GM12874 (cell line): ENCODE measurements at regions not wholly inside any gene's neighbourhood (a gene's known extent, or its start where the extent isn't known, plus 50 kb on each side); places are given as distances from the start of the nearest gene placed in this dataset.

Source experiments
- TF ChIP-seq, protein P1 (sequence below): IDR thresholded peaks from 2 replicates; pipeline ENCODE4 v1.5.1; 2011; ENCODE audit warnings: low read depth, mild to moderate bottlenecking, control low read depth, low read length, moderate library complexity; ENCODE audit not compliant: insufficient read depth

DNA sequence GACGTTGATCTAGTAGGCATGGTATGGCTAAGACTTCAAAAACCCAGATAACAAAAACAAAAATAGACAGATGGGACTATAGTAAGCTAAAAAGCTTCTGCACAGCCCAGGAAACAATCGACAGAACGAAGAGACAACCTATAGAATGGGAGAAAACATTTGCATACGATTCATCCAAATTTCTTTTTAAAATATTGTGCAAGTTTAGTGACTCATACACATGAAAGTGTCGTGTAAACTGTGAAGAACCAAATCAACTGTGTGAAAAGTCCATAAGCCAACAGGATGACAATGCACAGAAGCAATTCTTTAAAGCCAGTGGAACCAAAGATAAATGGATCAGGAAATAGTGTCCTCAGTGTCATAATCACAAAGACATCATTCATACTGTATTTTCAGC, 671.1 kb downstream of the RNF144A start:
- TF ChIP-seq, protein P1, sequence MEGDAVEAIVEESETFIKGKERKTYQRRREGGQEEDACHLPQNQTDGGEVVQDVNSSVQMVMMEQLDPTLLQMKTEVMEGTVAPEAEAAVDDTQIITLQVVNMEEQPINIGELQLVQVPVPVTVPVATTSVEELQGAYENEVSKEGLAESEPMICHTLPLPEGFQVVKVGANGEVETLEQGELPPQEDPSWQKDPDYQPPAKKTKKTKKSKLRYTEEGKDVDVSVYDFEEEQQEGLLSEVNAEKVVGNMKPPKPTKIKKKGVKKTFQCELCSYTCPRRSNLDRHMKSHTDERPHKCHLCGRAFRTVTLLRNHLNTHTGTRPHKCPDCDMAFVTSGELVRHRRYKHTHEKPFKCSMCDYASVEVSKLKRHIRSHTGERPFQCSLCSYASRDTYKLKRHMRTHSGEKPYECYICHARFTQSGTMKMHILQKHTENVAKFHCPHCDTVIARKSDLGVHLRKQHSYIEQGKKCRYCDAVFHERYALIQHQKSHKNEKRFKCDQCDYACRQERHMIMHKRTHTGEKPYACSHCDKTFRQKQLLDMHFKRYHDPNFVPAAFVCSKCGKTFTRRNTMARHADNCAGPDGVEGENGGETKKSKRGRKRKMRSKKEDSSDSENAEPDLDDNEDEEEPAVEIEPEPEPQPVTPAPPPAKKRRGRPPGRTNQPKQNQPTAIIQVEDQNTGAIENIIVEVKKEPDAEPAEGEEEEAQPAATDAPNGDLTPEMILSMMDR: no peak

DNA sequence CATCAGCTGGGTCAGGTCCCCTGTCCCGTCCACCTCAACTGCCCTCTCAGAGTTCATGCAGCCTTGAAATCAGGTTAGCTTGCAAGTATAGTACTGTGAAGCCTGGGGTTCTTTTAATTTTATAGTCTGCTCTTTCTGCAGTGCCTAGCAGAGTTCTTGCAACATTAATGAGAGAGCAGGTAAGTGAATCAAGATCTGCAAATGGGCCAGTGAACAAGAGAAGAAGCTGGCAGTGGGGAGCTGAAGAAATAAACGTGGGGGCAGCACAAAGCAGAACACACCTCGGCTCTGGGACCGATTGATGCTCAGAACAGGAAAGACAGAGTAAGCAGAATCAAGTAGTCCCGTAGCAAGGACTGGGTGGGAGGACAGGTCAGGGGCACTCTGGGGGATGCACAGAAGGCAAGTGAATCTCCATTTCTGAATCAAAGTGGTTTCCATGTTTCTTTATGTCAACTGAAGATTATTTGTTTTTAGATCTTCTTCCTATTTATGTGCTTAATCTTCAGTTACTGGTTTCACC, 675.5 kb downstream of the RNF144A start:
- TF ChIP-seq, protein P1: no peak

DNA sequence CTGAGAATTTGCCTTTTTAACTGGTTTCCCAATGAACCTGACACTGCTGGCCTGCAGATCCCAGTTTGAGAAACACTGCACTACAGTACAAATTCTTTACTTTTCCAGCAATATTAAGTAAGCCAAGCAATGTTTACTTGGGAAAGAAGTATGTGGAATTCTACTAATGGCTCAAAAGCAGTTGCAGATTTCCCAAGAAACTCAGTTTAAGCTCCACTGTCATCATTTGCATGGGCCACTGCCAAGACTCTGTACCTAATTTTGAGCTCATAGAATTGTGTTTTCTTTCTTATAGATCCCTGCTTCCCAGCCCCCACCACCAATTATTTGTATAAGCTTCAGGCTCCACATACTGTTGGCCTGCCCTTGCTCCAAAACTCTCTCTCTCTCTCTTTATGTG, 676.1 kb downstream of the RNF144A start:
- TF ChIP-seq, protein P1: no peak

DNA sequence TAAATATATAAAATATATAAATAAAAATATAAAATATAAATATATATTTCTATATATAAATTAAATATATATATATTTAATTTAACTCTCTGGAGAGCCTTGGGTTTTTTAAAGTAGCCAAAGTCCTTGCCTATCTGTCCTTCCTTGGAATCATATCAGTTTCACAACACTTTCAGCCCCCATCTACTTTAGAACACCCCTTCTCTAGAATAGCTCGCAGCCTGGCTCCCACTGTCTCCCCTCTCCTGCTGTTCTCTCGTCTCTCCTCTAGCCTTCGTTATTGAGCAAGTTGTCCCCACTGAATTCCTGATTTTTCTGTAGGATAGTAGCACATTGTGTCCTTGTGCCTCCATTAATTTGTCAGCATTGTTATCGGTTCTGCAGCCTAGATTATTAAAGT, 677.0 kb downstream of the RNF144A start:
- TF ChIP-seq, protein P1: no peak

DNA sequence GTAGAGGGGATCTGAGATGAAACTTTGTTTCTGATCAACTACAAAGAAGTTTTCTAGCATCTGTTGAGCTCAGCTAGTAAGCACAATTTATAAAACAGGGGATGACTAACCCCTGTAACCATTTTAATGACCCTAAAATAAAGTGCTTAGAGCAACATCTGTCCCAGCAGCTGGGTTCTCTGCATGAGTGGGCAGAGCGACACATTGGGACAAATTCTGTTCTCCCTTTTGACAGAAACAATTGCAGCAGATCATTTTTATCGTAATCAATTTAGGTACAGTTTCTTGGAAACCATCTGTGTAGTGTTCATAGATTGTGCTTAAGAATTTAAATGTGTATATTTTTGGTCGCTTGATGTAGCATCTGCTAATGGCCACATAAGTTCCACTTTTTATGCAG, 678.0 kb downstream of the RNF144A start:
- TF ChIP-seq, protein P1: no peak

DNA sequence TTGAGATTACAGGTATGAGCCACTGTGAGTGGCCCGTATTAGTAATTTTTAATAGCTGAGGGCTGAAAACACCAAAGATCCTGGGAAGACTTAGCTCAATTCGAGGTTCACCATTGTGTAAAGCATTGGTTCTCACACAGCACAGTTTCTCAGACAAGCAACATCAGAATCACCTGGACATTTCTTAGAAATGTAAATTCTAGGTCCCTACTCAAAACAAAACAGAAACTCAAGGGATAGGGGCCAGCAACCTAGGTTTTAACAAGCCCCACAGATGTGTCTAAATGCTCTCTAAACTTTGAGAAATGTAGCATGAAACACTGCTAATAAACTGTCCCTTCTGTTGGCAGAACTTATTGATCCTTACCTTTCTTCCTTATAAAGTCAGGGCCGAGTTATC, 681.2 kb downstream of the RNF144A start:
- TF ChIP-seq, protein P1: no peak

DNA sequence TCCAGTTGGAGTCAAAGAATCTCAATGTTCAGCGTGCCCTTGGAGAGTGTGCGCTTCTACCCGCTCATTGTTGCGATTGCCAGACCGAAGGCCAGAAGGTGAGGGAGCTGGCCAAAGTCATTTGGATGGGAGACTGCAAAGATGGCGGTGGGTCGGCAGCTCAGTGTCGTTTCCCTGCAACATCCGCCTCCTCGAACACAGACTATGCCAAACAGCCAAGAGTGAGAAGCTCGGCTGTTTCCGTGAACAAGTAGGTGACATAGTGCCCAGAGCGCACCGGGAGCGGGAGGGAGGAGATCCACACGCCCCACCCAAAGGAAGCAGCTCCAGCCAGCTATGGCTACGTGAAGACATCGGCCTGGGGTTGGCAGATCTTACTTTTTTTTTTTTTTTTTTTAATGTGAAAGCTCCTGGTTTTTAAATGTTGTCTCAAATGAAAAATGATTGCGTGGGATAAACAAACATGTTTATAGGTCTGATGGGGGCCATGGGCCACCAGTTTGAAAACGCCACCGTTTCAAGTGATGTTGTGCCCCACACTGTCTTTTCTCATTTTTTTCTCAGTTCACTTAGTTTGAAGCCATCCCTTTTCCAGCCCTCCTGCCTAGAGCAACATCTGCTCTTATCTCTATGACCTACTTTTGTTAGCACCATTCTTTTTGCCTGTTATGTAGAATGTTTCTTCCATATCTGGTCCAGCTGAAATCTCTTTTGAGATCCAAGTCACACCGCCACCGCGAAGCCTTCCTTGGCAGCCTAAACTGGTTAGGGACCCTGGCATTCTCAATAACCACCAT, 682.4 kb downstream of the RNF144A start:
- TF ChIP-seq, protein P1: no peak
